HG03139 (cell line): ENCODE measurements at regions not wholly inside any gene's neighbourhood (a gene's known extent, or its start where the extent isn't known, plus 50 kb on each side); places are given as distances from the start of the nearest gene placed in this dataset.
"Not testable (repeated sequence)": the region's sequence is repeated elsewhere in the genome, so short reads cannot be mapped to it uniquely, and the experiment has no call there.

Experiments
- ATAC-seq: cut with Tn5 transposase; IDR thresholded peaks from one replicate; pipeline ENCODE4 v1.9.1; 2021; ENCODE audit not compliant: unreplicated experiment

- ATAC-seq = no peak
Observed at GRCh38 chr4:125573786-125574185, 259.0 kb downstream of the FAT4 start.

GRCh38 chr4:125582302-125582701, 267.5 kb downstream of the FAT4 start:
- no peak for ATAC-seq

GRCh38 chr4:125590158-125590557, 275.4 kb downstream of the FAT4 start:
- no peak for ATAC-seq

- no peak for ATAC-seq
Observed at GRCh38 chr4:125591290-125591689, 276.5 kb downstream of the FAT4 start.

GRCh38 chr4:125594056-125594602, 279.4 kb downstream of the FAT4 start:
- no peak for ATAC-seq

GRCh38 chr4:125605926-125606325, 291.2 kb downstream of the FAT4 start:
- ATAC-seq = not testable (repeated sequence)

- no peak for ATAC-seq
Observed at GRCh38 chr4:125620066-125620860, 305.5 kb downstream of the FAT4 start.

GRCh38 chr4:125624951-125625350, 310.2 kb downstream of the FAT4 start:
- ATAC-seq = no peak

- no peak for ATAC-seq
Observed at GRCh38 chr4:125626946-125627345, 312.2 kb downstream of the FAT4 start.

- ATAC-seq = no peak
Observed at GRCh38 chr4:125639182-125639621, 324.4 kb downstream of the FAT4 start.

- ATAC-seq = no peak
Observed at GRCh38 chr4:125641611-125642010, 326.9 kb downstream of the FAT4 start.

- no peak for ATAC-seq
Observed at GRCh38 chr4:125642645-125643044, 327.9 kb downstream of the FAT4 start.

- no peak for ATAC-seq
Observed at GRCh38 chr4:125649452-125649851, 334.7 kb downstream of the FAT4 start.

- ATAC-seq = no peak
Observed at GRCh38 chr4:125650557-125650956, 335.8 kb downstream of the FAT4 start.

- not testable (repeated sequence) for ATAC-seq
Observed at GRCh38 chr4:125651707-125652357, 337.1 kb downstream of the FAT4 start.

GRCh38 chr4:125658773-125659172, 344.0 kb downstream of the FAT4 start:
- no peak for ATAC-seq

- no peak for ATAC-seq
Observed at GRCh38 chr4:125663896-125664767, 349.4 kb downstream of the FAT4 start.

GRCh38 chr4:125666635-125667034, 351.9 kb downstream of the FAT4 start:
- no peak for ATAC-seq

GRCh38 chr4:125676156-125676555, 361.4 kb downstream of the FAT4 start:
- ATAC-seq = no peak

- ATAC-seq = no peak
Observed at GRCh38 chr4:125676583-125676982, 361.8 kb downstream of the FAT4 start.

- no peak for ATAC-seq
Observed at GRCh38 chr4:125677665-125678307, 363.0 kb downstream of the FAT4 start.
